SHP77 (cell line): ENCODE measurements at regions not wholly inside any gene's neighbourhood (a gene's known extent, or its start where the extent isn't known, plus 50 kb on each side); places are given as distances from the start of the nearest gene placed in this dataset.

Experiments used
- DNase-seq, 2 experiments: peaks; one replicate each; lab custom pipeline; 2025; lab: John Stamatoyannopoulos, UW

DNA sequence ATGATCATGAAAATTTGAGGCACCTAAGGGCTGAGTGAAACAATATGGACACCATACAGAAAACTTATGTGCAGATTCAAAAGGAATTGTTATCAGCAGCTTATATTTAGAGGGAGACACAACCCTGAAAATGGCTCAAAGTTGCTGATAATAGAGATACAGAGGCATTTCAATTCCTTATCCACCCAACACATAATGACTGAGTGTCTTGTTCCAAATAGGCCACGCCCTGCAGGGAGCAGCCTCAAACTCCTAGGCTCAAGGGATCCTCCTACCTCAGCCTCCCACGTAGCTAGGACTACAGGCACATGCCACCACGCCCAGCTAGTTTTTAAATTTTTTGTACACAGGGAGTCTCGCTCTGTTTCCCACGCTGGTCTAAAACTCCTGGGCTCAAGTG, 79.0 kb downstream of the LBH start:
- DNase-seq: no peak

GRCh38 chr2:30310955-30311354, 79.6 kb downstream of the LBH start:
- no peak for DNase-seq

- DNase-seq: no peak
These were observed 80.4 kb downstream of the LBH start for GRCh38 chr2:30311711-30312110.

GRCh38 chr2:30312916-30313315, 81.6 kb downstream of the LBH start:
- no peak for DNase-seq

DNA sequence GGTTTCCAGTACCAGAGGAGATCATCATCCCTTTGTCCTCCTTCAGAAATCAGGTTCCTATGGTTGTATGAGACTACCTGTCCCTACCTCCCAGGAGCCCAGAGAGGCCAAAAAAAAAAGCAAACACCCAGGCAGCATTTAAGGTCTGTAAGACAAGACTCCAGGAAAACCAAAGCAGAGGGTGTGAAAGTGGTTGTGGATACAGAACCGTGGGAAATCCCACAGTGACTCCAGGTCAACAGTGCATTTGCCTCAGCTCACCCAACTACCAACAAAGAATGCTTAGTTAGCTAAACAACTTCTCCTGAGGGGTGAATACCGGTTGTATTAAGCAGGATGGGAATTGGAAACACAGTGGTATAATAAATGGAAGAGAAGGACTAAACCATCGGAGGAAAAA, 83.6 kb downstream of the LBH start:
- DNase-seq: no peak

DNA sequence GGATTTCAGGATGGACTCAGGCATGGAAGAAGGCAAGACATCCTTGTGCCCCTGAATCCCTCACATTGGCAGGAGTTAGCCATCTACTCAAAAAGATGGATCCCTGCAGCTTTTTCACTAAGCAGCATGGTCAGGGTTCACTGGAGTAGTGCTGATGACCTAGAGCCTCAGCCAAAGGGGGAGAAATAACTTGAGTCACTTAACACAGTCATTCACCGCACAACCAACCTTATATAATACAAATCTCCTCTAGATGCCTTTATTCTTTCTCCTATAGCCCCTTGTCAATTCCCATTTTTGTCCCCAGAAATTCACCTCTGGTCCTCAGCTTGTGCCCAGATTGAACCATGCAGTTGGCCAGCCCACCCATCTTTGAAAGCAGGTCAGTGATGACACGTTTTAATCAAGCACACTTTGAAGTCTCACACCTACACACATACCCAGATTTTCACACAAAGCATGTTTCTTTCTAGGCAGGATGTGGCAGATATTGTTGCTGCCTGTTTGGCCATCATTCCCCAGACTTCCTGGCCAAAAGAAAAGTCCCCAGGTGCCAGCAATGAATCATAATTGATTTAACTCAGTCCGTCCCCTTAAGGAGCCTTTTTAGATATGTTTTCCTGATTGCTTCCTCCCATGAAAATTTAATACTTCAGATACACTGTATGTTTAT, 84.2 kb downstream of the LBH start:
- DNase-seq: no peak

DNA sequence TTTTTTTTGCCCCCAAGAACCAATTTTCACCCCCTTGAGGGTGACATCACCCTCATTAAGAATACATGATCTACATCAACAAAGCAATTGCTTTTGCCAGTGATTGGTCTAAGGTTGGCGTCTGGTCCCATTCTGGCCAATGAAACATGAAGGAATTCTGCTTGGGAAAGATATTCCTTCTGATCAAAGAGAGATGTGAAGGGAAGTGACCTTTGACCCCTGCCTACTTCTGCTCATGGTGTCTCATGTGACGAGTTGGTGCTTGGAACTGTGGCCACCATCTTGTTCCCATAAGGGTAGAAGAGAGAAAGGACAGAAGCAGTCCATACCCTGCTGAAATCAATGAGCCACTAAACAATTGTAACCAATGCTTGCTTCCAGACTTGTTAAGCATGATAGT, 85.1 kb downstream of the LBH start:
- DNase-seq: no peak

DNA sequence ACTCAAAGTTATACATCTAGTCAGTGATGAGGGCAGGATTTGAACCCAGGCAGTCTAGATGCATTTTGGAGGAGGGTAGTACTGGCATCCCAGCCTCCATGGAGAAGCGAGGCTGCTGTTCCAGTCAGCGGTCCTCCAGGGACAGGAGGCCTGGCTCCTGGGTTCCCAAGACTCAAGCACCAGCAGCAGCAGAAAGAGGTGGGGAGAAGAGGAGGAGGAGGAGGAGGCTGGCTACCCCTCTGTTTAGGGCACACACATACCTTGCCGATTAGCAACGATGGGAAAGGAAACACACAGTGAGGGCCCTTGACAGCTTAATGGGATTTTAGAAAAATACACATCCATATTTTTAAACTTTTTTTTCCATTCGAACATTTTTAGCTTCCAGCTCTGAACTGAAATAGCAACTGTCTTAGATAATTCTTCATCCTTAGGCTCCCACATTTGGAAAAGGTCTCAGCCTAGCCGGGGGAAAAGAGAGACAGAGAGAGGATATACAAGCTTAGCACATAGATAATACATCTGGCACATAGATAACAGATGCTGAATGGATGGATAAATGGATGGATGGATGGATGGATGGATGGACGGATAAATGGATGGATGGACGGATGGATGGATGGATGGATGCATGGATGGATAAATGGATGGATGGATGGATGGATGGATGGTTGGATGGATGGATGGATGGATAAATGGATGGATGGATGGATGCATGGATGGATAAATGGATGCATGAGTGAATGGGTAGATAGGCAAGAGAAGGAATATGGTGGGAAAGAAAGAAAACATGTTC, 87.9 kb downstream of the LBH start:
- DNase-seq: no peak

DNA sequence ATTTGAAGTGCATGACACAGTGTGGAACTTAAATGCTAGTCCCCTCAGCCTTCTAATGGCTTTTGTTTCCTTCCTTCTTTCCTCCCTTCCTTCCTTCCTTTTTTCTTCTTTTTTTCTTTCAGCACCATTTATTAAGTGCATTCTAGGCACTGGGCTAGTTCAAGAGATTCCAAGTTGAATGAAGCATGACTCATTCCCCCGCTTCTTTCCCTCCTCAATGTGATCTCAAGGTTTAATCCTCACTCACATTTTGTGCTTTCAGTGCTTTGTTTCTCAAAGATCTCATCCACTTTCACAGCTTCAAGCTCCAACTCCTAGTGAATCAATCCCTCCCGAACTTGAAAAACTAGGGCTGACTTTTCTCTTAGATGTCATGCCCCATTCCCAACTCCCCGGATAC, 90.1 kb downstream of the LBH start:
- no peak for DNase-seq

DNA sequence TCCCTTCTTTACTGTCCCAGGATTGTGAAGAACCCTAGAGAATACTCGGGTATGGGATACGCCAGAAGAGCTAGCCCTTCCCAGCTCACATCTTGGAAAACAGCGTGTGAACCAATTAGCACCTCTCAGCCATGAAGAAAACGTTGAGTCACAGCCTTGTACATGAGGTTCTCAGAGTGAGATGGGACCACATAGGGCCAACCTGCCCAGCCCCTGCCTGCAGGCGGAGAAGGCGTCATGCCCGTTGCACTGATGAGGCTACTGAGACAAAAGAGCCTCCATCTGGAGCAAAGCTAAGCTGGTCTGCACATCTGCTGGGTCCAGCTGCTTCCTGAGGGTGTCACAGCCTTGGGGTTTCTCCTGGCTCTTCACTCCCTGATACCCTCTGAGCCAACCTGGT, 92.2 kb downstream of the LBH start:
- DNase-seq: no peak

- no peak for DNase-seq
These were observed 93.0 kb downstream of the LBH start for GRCh38 chr2:30324245-30324908.

DNA sequence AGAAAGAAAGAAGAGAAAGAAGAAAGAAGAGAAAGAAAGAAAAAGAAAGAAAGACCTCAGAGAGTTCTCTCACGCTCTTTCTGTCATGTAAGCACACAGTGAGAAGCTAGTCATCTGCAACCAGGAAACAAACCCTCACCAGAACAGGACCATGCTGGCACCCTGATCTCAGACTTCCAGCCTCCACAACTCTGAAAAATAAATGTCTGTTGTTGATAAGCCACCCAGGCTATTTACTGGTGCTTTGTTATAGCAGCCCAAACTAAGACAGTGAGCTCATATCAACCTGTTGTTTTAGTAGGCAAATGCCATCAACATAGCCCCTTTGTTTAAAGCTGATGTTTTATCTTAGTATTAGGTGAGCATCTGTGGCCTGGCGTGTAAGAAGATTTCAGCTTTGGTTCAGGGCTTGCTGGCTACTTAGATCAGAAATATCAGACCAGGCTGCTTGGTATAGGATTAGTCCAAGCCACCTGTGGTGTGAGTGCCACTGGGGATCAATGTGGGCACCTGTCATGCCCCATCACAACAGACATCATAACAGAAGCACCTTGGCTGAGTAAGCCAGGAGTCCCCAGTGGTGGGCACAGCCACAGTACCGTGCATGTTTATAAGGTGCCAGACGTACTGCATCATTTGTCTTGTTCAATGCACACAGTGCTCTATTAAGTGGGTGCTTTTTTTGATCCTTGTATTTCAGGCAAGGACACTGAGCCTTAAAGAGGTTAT, 94.4 kb downstream of the LBH start:
- DNase-seq: no peak

GRCh38 chr2:30326497-30326896, 95.2 kb downstream of the LBH start:
- no peak for DNase-seq

DNA sequence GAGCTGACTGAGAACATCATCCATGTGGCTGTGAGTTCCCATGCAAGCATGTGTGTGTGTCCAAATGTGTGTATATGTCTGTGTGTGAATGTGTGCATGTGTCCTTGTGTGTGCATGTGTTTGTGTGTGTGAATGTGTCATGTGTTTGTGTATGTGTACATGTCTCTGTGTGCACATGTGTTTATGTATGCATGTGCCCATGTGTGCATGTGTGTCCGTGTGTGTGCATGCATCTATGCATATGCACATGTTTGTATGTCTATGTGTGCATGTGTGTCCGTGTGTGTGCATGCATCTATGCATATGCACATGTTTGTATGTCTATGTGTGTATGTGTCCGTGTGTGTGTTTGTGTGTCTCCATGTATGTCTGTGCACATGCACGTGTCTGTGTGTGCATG, 99.7 kb downstream of the LBH start:
- no peak for DNase-seq

DNA sequence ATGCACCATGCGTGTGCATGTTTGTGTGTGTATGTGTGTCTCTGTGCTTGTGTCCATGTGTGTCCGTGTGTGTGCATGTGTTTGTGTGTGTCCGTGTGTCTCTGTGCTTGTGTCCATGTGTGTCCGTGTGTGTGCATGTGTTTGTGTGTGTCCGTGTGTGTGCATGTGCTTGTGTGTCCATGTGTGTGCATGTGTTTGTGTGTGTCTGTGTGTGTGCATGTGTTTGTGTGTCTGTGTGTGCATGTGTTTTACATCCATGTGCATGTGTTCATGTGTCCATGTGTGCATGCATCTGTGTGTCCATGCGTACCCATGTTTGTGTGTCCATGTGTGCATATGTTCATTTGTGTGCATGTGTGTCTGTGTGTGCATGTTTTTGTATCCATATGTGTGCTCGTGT, 100.5 kb downstream of the LBH start:
- DNase-seq: no peak

GRCh38 chr2:30332791-30333453, 101.6 kb downstream of the LBH start:
- DNase-seq: no peak

- DNase-seq: no peak
These were observed 103.5 kb downstream of the LBH start for GRCh38 chr2:30334762-30335363.

GRCh38 chr2:30336084-30336483, 104.8 kb downstream of the LBH start:
- no peak for DNase-seq

DNA sequence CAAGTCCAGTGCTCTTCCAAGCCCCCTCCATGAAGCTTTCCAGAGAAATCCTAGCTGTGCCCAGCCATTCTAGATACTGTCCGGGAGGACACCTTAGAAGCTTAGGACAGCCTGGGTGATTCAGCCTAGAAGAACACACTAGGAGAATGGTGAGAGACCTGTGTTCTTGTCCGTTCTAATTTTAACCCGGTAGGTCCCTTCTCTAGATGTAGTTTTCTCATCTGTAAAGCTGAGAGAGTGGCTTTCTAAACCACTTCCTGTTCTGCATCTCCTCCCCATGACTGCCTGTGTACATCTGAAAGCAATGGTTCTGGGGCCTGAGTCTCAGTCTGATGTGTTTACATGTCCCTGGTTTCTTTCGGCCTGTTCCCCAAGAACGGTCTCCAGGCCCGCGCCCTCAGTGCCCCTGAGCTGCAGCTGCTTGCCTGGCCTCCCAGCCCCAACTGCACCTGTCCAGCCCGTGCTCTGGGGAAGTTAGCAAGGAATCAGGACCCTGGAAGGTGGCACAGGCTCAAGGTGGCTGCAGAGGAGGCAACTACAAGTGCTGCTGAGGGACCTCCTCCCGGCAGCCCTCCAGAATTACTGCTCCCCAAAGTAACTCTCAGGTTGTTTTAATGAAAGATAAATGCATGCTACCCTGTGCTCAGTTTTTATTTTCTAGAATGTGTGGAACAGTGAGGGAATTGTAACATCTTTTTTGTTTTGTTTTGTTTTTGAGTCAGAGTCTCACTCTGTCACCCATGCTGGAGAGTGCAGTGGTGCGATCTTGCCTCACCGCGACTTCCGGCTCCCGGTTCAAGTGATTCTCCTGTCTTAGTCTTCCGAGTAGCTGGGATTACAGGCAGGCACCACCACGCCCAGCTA, 105.9 kb downstream of the LBH start:
- no peak for DNase-seq

GRCh38 chr2:30338475-30338874, 107.1 kb downstream of the LBH start:
- no peak for DNase-seq

DNA sequence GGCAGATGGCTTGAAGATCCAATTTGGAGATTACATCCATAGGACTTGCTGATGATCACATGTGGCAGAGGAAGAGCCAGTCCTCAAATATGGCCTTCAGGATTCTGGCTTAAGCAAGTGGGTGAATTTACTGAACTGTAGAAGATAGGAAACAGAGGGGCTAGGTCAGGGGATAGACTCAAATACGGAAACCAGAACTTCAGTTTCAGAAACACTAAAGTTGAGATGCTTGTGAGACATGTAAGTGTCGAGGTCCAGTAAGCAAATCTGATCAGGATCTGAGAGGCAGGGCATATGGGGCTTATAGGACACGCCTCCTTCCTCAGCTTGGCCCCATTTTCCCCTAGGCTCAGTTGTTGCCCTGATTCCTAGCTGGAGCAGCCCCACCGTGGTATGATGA, 107.7 kb downstream of the LBH start:
- DNase-seq: no peak
